Adipocyte (in vitro differentiated cells): ENCODE measurements at regions not wholly inside any gene's neighbourhood (a gene's known extent, or its start where the extent isn't known, plus 50 kb on each side); places are given as distances from the start of the nearest gene placed in this dataset.

Experiments used
- DNase-seq: peaks from one replicate; pipeline ENCODE4 v3.0.0-alpha.2; 2015; ENCODE audit warnings: low read depth
- H3K27me3 ChIP-seq: replicated peaks from 2 replicates; pipeline ENCODE4 v1.7.0; 2013; ENCODE audit warnings: mild to moderate bottlenecking, low read length, moderate library complexity; ENCODE audit not compliant: control insufficient read depth, insufficient read depth
- H3K36me3 ChIP-seq: 2 replicates; pipeline ENCODE4 v1.7.0; 2013; ENCODE audit warnings: low read length, mild to moderate bottlenecking, moderate library complexity; ENCODE audit not compliant: control insufficient read depth, insufficient read depth, severe bottlenecking
- H3K4me1 ChIP-seq: 2 replicates; pipeline ENCODE4 v1.7.0; 2013; ENCODE audit warnings: mild to moderate bottlenecking, low read length, moderate library complexity; ENCODE audit not compliant: control insufficient read depth, insufficient read depth
- H3K4me3 ChIP-seq: 2 replicates; pipeline ENCODE4 v1.7.0; 2013; ENCODE audit warnings: mild to moderate bottlenecking, low read length, moderate library complexity
- H3K9ac ChIP-seq: 2 replicates; pipeline ENCODE4 v1.7.0; 2013; ENCODE audit warnings: mild to moderate bottlenecking, low read length, moderate library complexity
- H3K9me3 ChIP-seq: 2 replicates; pipeline ENCODE4 v1.7.0; 2013; ENCODE audit warnings: mild to moderate bottlenecking, low read length, moderate library complexity; ENCODE audit not compliant: control insufficient read depth

DNA sequence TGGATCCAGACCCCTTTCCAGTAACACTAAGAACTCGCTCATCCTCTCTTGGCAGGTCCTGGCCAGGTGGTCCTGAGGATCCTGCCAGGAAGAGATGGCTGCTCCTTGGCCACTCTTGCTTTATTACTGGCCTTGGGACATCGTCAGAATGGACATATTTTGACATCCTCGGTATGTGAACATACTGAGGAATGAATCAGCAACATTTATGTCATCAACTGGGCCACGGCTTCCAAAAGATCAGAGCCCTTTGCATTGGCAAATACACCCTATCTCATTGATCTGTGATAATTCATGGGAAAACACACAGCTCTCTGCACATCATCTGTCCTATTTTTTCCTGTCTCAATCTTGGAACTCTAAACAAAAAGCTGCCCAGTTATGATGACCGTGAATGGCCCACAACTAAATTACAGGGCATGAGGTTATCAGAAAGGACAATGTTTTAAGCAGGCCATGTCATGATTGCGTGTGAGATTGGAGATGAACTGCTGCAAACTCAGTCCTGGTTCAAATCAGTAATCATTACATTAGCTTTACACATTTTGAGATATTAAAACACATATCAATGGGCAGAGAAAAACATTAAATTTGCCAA, 1325.8 kb downstream of the AACS start:
- Histone ChIP-seq H3K4me1 (peaks cover 5% of the 10 kb centered on the region), H3K4me3 (no peak overlapping the region), H3K36me3 (no peaks in the 10 kb centered on the region), H3K27me3 (no peaks in the 10 kb centered on the region), H3K9ac (no peak overlapping the region), H3K9me3 (no peaks in the 10 kb centered on the region)
- DNase-seq: no peak

DNA sequence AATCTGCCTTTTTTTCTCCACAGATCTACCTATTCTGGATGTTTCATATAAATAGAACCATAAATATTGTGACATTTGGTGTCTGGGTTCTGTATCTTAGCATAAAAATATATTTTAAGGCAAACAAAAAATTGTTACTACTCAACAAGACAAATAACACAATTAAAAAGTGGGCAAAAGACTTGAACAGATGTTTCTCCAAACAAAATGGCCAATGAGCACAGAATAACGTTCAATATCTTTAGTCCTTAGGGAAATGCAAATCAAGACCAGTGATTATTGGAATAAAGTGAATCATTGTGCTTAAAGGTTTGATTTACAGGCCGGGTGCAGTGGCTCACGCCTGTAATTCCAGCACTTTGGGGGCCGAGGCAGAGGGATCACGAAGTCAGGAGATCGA, 1331.3 kb downstream of the AACS start:
- H3K36me3 ChIP-seq: no peaks in the 10 kb centered on the region
- no peaks in the 10 kb centered on the region for H3K27me3 ChIP-seq
- H3K4me3 ChIP-seq: no peak overlapping the region
- H3K9ac ChIP-seq: no peak overlapping the region
- no peaks in the 10 kb centered on the region for H3K4me1 ChIP-seq
- H3K9me3 ChIP-seq: no peaks in the 10 kb centered on the region
- DNase-seq: no peak

DNA sequence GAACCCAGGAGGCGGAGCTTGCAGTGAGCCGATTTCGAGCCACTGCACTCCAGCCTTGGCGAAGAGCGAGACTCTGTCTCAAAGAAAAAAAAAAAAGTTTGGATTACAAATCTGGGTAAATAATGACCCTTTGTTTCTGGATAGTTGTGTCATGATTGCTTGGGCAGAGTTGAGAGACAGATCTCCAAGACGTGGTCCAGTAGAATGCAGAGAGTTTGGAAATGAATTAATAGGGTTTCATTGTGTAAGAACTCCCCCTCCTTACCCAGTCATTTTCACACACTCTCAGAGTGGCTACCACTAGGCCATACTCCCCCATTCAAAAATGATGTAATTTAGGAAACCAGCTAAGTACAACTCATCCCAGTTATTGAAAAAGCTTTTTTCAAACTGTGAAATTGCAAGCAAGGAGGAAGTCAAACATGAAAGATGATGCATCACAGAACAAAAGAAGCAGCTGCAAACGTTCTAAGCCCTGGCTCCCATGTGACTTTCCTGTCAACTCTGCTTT, 1331.9 kb downstream of the AACS start:
- DNase-seq: no peak
- H3K9me3 ChIP-seq: no peaks in the 10 kb centered on the region

GRCh38 chr12:126397660-126398059, 1332.4 kb downstream of the AACS start:
- Histone ChIP-seq H3K4me1 (no peaks in the 10 kb centered on the region), H3K9me3 (no peaks in the 10 kb centered on the region), H3K36me3 (no peaks in the 10 kb centered on the region), H3K9ac (no peak overlapping the region), H3K27me3 (no peaks in the 10 kb centered on the region), H3K4me3 (no peak overlapping the region)
- no peak for DNase-seq

More for the DNA sequence above, 1331.9 kb downstream of the AACS start:
- Histone ChIP-seq H3K4me1 (no peaks in the 10 kb centered on the region), H3K9ac (no peak overlapping the region), H3K36me3 (no peaks in the 10 kb centered on the region), H3K27me3 (no peaks in the 10 kb centered on the region), H3K4me3 (no peak overlapping the region)

- H3K27me3 ChIP-seq: no peaks in the 10 kb centered on the region
- no peak for DNase-seq
- no peaks in the 10 kb centered on the region for H3K9me3 ChIP-seq
- no peaks in the 10 kb centered on the region for H3K36me3 ChIP-seq
- no peaks in the 10 kb centered on the region for H3K4me1 ChIP-seq
- H3K9ac ChIP-seq: no peak overlapping the region
- no peak overlapping the region for H3K4me3 ChIP-seq
Measured at GRCh38 chr12:126400831-126401230, 1335.6 kb downstream of the AACS start.

GRCh38 chr12:126404293-126404881, 1339.2 kb downstream of the AACS start:
- Histone ChIP-seq H3K36me3 (no peaks in the 10 kb centered on the region), H3K4me1 (no peaks in the 10 kb centered on the region), H3K4me3 (no peak overlapping the region), H3K9ac (no peak overlapping the region), H3K9me3 (no peaks in the 10 kb centered on the region), H3K27me3 (no peaks in the 10 kb centered on the region)
- no peak for DNase-seq

DNA sequence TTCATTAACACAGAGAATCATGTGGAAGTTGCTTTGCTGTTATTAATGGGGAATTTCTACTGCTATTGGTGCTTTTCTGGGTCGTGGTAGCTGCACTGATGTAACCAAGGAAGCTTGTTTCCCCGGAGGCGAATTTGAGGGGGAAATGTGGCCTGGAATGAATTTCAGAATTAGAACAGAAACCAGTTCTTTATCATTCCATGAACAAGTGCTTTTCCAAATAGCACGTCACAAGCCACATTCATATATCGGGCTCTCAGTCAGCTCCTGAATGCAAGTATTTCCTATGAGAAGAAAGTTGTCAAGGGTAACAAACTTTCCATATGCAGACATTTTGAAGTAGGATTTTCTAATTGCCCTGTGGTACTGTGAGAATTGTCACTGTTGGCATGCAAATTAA, 1353.2 kb downstream of the AACS start:
- DNase-seq: no peak
- no peaks in the 10 kb centered on the region for H3K36me3 ChIP-seq
- no peak overlapping the region for H3K9ac ChIP-seq
- peaks cover 6% of the 10 kb centered on the region for H3K9me3 ChIP-seq
- no peaks in the 10 kb centered on the region for H3K4me1 ChIP-seq
- H3K27me3 ChIP-seq: no peaks in the 10 kb centered on the region
- no peak overlapping the region for H3K4me3 ChIP-seq

- peaks cover 6% of the 10 kb centered on the region for H3K9me3 ChIP-seq
- H3K4me1 ChIP-seq: no peaks in the 10 kb centered on the region
- no peaks in the 10 kb centered on the region for H3K36me3 ChIP-seq
- H3K27me3 ChIP-seq: no peaks in the 10 kb centered on the region
- no peak for DNase-seq
- no peak overlapping the region for H3K9ac ChIP-seq
- no peak overlapping the region for H3K4me3 ChIP-seq
Measured at GRCh38 chr12:126419131-126419530, 1353.9 kb downstream of the AACS start.

GRCh38 chr12:126424696-126425095, 1359.5 kb downstream of the AACS start:
- H3K36me3 ChIP-seq: no peaks in the 10 kb centered on the region
- H3K4me1 ChIP-seq: no peaks in the 10 kb centered on the region
- no peaks in the 10 kb centered on the region for H3K27me3 ChIP-seq
- no peak overlapping the region for H3K9ac ChIP-seq
- DNase-seq: no peak
- no peak overlapping the region for H3K4me3 ChIP-seq
- no peaks in the 10 kb centered on the region for H3K9me3 ChIP-seq

GRCh38 chr12:126425264-126425663, 1360.0 kb downstream of the AACS start:
- Histone ChIP-seq H3K4me1 (no peaks in the 10 kb centered on the region), H3K4me3 (no peak overlapping the region), H3K27me3 (no peaks in the 10 kb centered on the region), H3K9ac (no peak overlapping the region), H3K36me3 (no peaks in the 10 kb centered on the region), H3K9me3 (no peaks in the 10 kb centered on the region)
- DNase-seq: no peak

DNA sequence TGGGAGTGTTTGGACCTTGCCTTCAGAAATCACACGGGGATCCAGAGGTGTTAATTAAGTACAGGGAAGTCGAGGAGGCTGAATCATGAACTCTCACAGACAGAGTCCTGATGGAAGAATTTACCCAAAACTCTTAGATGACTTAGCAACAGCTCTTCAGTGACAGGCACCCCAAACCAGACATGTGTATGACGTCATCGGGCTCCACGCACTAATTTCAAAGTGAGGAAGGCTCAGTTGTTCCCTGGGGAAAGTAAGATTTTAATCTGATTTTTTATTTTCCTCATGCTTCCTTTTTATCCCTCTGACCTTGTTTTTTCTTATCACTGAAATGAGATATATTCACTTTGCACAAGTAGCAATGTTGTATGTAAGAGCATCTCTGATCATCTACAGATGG, 1363.5 kb downstream of the AACS start:
- H3K27me3 ChIP-seq: no peaks in the 10 kb centered on the region
- H3K4me1 ChIP-seq: no peaks in the 10 kb centered on the region
- no peak for DNase-seq
- no peak overlapping the region for H3K4me3 ChIP-seq
- no peaks in the 10 kb centered on the region for H3K36me3 ChIP-seq
- no peaks in the 10 kb centered on the region for H3K9me3 ChIP-seq
- H3K9ac ChIP-seq: no peak overlapping the region

DNA sequence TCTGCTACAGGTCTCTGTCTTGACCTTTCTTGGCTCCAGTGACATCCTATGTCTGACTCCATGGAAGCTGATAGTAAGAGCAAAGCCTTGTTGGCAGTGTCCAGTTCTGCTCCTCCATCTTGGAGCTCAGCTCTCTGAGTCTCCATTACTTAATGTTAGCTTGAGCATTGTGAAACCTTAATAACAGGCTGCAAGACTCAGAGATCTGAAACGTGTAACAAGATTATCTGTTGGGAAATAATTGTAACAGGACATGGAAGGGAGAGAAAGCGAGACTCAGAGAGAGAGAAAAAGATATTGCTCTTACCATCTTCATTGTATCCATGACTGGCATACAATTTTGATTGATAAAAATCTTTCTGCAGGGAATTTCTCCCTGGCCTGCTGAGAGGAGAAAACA, 1365.7 kb downstream of the AACS start:
- H3K9ac ChIP-seq: no peak overlapping the region
- no peak for DNase-seq

More for the DNA sequence above, 1365.7 kb downstream of the AACS start:
- Histone ChIP-seq H3K9me3 (no peaks in the 10 kb centered on the region), H3K27me3 (no peaks in the 10 kb centered on the region), H3K4me1 (no peaks in the 10 kb centered on the region), H3K36me3 (no peaks in the 10 kb centered on the region), H3K4me3 (no peak overlapping the region)
